Bronchial epithelial cell (primary cell): ENCODE measurements at regions not wholly inside any gene's neighbourhood (a gene's known extent, or its start where the extent isn't known, plus 50 kb on each side); places are given as distances from the start of the nearest gene placed in this dataset.

Experiments used
- DNase-seq: peaks from one replicate; pipeline ENCODE4 v3.0.0-alpha.2; 2010; ENCODE audit warnings: low read depth
- FAIRE-seq: peaks from 2 replicates; lab custom pipeline; 2011; peaks lifted over from hg19 to GRCh38; lab: Jason Lieb, UNC
- H3K27me3 ChIP-seq: 2 replicates; pipeline ENCODE4 v1.5.1; 2011; ENCODE audit warnings: low read length; ENCODE audit not compliant: control insufficient read depth, insufficient read depth
- H3K36me3 ChIP-seq: 2 replicates; pipeline ENCODE4 v1.5.1; 2011; ENCODE audit warnings: low read length; ENCODE audit not compliant: control insufficient read depth, insufficient read depth
- H3K4me3 ChIP-seq: 2 replicates; pipeline ENCODE4 v1.5.1; 2011; ENCODE audit warnings: mild to moderate bottlenecking, low read depth, low read length, control low read depth
- TF ChIP-seq, protein P1 (sequence below): IDR thresholded peaks from 2 replicates; pipeline ENCODE4 v1.5.1; 2011; ENCODE audit warnings: mild to moderate bottlenecking, moderate library complexity, low read length, control low read depth, inconsistent platforms; ENCODE audit not compliant: insufficient read depth, severe bottlenecking

GRCh38 chr13:109593230-109593629 is 193.2 kb downstream of the IRS2 start:
- FAIRE-seq (no peak), DNase-seq (no peak)
- H3K36me3 ChIP-seq, result no peaks in the 10 kb centered on the region
- H3K4me3 ChIP-seq, result no peak overlapping the region
- TF ChIP-seq, protein P1, sequence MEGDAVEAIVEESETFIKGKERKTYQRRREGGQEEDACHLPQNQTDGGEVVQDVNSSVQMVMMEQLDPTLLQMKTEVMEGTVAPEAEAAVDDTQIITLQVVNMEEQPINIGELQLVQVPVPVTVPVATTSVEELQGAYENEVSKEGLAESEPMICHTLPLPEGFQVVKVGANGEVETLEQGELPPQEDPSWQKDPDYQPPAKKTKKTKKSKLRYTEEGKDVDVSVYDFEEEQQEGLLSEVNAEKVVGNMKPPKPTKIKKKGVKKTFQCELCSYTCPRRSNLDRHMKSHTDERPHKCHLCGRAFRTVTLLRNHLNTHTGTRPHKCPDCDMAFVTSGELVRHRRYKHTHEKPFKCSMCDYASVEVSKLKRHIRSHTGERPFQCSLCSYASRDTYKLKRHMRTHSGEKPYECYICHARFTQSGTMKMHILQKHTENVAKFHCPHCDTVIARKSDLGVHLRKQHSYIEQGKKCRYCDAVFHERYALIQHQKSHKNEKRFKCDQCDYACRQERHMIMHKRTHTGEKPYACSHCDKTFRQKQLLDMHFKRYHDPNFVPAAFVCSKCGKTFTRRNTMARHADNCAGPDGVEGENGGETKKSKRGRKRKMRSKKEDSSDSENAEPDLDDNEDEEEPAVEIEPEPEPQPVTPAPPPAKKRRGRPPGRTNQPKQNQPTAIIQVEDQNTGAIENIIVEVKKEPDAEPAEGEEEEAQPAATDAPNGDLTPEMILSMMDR, result no peak
- H3K27me3 ChIP-seq, result no peaks in the 10 kb centered on the region

- TF ChIP-seq, protein P1, result no peak
- H3K36me3 ChIP-seq, result no peaks in the 10 kb centered on the region
- H3K4me3 ChIP-seq, result no peak overlapping the region
- H3K27me3 ChIP-seq, result no peaks in the 10 kb centered on the region
- DNase-seq (no peak), FAIRE-seq (no peak)
These were observed 193.6 kb downstream of the IRS2 start for GRCh38 chr13:109592770-109593169.

- Histone ChIP-seq H3K27me3 (no peaks in the 10 kb centered on the region), H3K4me3 (no peak overlapping the region), H3K36me3 (no peaks in the 10 kb centered on the region)
- TF ChIP-seq, protein P1, result no peak
- FAIRE-seq, result no peak
- no peak for DNase-seq
These were observed 198.7 kb downstream of the IRS2 start for GRCh38 chr13:109587689-109588088.

DNA sequence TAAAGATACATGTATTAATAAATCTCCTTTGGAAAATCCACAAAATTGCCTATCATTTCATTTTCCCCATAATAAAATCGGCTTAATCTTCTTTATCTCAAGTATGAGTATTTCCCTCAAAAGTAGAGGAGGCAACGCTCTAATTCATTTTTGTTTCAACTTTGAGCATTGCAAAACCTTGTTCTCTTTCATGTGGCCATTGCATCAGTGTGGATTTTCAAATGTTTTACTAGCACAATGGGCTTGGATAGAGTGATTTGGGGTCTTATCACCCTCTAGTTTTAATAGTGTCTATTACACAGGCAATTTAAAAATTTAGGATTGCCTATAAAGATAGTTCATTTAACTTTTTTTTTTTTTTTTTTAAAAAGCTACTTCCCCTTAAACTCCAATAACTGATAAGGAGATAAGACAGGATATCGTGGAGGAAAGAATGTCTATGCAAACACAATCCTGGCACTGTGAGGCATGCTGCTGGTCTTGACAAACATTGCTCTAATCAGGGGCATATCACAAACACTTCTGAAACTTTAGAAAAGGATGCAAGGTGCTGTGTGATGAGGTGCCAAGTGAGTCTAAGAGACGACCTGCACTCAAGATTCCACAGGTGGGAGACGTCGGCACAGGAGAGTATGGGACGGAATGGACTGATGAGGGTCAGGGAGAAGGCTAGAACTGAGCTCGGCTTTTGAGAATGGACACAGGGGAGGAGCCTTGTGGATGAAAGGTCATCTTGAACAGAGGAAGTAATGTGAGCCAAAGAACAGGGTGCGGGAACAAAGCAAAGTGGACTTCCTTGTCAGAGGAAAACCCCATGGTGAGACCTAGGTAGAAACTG is 199.7 kb downstream of the IRS2 start:
- H3K36me3 ChIP-seq, result no peaks in the 10 kb centered on the region
- TF ChIP-seq, protein P1, result no peak
- no peak for DNase-seq
- no peaks in the 10 kb centered on the region for H3K27me3 ChIP-seq
- no peak overlapping the region for H3K4me3 ChIP-seq
- peak; percentile 64 for FAIRE-seq

GRCh38 chr13:109584844-109585361 is 201.5 kb downstream of the IRS2 start:
- no peak for FAIRE-seq
- TF ChIP-seq, protein P1, result no peak
- DNase-seq, result no peak
- Histone ChIP-seq H3K4me3 (no peak overlapping the region), H3K27me3 (no peaks in the 10 kb centered on the region), H3K36me3 (no peaks in the 10 kb centered on the region)
